NOMO-1 (cell line): ENCODE measurements at regions not wholly inside any gene's neighbourhood (a gene's known extent, or its start where the extent isn't known, plus 50 kb on each side); places are given as distances from the start of the nearest gene placed in this dataset.

Source experiments
- DNase-seq, 2 experiments: peaks; one replicate each; lab custom pipeline; 2025; ENCODE audit not compliant: unreplicated experiment in 2 of 2; lab: John Stamatoyannopoulos, UW

- no peak for DNase-seq
These were observed 54.9 kb upstream of the IRF2 start for GRCh38 chr4:184529283-184529682.

GRCh38 chr4:184528713-184529112 lies 54.4 kb upstream of the IRF2 start:
- no peak for DNase-seq

- DNase-seq = peak in 1 of 2 experiments; percentile 23
These were observed 53.7 kb upstream of the IRF2 start for GRCh38 chr4:184528051-184528450.

- DNase-seq = no peak
These were observed 51.9 kb upstream of the IRF2 start for GRCh38 chr4:184526228-184526627.
